Esophagus muscularis mucosa (tissue), 2 donors: ENCODE measurements at regions not wholly inside any gene's neighbourhood (a gene's known extent, or its start where the extent isn't known, plus 50 kb on each side); places are given as distances from the start of the nearest gene placed in this dataset.

Experiments used
- POLR2A ChIP-seq: fragments of 450-650 bp; IDR thresholded peaks from one replicate; pipeline ENCODE4 v1.6.1; 2017; ENCODE audit warnings: antibody characterized with exemption, moderate library complexity, mild to moderate bottlenecking, low read depth
- POLR2AphosphoS5 ChIP-seq, 2 donors: sonication (generic); formaldehyde crosslinking; IDR thresholded peaks; one replicate each; pipeline ENCODE4 v1.6.1; 2017; ENCODE audit warnings: antibody characterized with exemption in 2 of 2

DNA sequence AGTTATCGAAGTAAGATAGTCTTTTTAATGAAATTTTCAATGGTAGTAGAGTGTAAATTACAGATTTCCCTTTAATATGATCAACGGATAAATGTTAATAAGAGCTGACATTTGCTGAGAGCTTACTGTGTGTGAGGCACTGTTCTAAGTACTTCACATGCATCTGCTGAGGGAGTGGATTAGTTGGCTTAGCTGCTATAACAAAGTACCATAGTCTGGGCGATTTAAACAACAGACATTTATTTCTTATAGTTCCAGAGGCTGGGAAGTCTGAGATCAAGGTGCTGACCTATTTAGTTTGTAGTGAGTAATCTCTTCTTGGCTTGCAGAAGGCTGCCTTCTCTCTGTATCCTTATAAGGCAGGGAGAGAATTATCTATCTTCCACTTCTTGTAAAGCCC lies 174.3 kb downstream of the CEP135 start:
- TF ChIP-seq POLR2A (no peak), POLR2AphosphoS5 (IDR thresholded peaks at IDR 0.05) (no peak)
